ENCODE measurements at regions not wholly inside any gene's neighbourhood (a gene's known extent, or its start where the extent isn't known, plus 50 kb on each side); places are given as distances from the start of the nearest gene placed in this dataset.

DNA sequence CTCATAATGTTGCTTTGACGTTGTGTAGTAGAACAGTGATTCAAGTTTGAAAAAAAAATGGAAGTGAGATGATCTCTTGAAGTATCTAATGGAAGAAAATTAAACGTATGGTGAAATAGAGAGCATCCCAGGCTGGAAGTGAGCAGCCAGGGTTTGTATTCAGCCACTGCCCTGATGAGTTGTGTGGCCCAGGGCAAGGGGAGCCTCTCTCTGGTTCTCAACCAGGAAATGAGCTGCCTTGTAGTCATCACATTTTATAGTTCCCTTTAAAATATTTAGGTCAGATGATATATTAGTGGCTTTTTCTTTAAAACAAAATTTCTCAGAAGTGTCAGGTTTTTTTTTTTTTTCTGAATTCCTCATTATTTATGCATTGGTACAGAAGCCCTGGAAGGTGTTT lies 150.3 kb downstream of the GPAT3 start:
- intact Hi-C loops (cut with DNase I), result no loop called here
- Histone ChIP-seq H3K27ac (no peak overlapping the region), H3K36me3 (ENCODE audit: insufficient read depth in 1 of 2, low read depth in 1 of 2) (no peaks in the 10 kb centered on the region), H3K4me1 (no peaks in the 10 kb centered on the region), H3K4me3 (no peak overlapping the region), H3K9me3 (no peaks in the 10 kb centered on the region), H3K27me3 (ENCODE audit: insufficient read depth in 3 of 3, low read length in 2 of 3) (peaks cover 0 to under 1% (median 0%) of the 10 kb centered on the region in 3 donors)
- 54 to 73% (median 66%) methylated on average over 2 of the region's 2 CpGs for WGBS, 3 donors
- TF ChIP-seq, protein P1, sequence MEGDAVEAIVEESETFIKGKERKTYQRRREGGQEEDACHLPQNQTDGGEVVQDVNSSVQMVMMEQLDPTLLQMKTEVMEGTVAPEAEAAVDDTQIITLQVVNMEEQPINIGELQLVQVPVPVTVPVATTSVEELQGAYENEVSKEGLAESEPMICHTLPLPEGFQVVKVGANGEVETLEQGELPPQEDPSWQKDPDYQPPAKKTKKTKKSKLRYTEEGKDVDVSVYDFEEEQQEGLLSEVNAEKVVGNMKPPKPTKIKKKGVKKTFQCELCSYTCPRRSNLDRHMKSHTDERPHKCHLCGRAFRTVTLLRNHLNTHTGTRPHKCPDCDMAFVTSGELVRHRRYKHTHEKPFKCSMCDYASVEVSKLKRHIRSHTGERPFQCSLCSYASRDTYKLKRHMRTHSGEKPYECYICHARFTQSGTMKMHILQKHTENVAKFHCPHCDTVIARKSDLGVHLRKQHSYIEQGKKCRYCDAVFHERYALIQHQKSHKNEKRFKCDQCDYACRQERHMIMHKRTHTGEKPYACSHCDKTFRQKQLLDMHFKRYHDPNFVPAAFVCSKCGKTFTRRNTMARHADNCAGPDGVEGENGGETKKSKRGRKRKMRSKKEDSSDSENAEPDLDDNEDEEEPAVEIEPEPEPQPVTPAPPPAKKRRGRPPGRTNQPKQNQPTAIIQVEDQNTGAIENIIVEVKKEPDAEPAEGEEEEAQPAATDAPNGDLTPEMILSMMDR (IDR thresholded peaks at IDR 0.05), result no peak
- ATAC-seq, result no peak
- DNase-seq, result no peak

DNA sequence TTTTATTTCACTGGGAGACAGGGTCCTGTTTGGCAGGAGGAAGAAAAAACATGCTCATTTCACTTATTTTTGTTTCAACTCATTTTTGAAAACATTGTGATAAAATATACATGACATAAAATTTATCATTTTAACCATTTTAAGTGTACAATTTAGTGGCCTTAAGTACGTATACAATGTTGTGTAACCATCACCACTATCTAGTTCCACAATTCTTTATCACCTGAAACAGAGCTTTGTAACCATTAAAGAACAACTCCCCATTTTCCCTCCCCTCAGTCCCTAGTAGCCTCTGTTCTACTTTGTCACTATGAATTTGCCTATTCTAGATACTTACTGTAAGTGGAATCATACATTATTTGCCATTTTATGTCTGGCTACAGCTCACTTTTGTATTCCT lies 143.8 kb downstream of the GPAT3 start:
- no peaks in the 10 kb centered on the region for H3K36me3 ChIP-seq (ENCODE audit: insufficient read depth in 1 of 2, low read depth in 1 of 2)
- DNase-seq (no peak), ATAC-seq (no peak)
- no peaks in the 10 kb centered on the region for H3K4me1 ChIP-seq
- intact Hi-C loops (cut with DNase I), result no loop called here
- TF ChIP-seq, protein P1 (IDR thresholded peaks at IDR 0.05), result no peak
- peaks cover 0 to 4% (median 2%) of the 10 kb centered on the region in 3 donors for H3K27me3 ChIP-seq (ENCODE audit: insufficient read depth in 3 of 3, low read length in 2 of 3)
- H3K4me3 ChIP-seq, result no peak overlapping the region
- no peaks in the 10 kb centered on the region for H3K9me3 ChIP-seq
- 71 to 92% (median 85%) methylated on average over 1 of the region's 1 CpG for WGBS, 3 donors
- H3K27ac ChIP-seq, result no peak overlapping the region

DNA sequence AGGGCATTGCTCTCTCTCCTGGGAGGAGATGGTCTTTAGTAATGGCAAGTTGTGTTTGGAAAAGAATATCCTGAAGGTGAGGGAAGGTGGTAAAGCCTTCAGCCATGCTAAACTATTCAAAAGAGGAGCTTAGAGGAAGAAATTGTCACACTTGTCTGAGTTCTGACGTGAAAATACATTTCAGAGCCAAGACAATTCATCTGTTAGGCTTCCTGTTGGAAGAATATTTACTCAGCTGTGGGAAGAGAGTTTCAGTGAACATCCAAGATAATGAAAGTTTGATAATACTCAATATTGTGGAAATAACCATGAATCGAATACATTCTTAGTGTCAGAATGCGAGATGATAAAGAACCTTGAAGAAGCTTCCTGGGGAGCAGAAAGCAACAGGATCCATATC lies 143.3 kb downstream of the GPAT3 start:
- WGBS, 3 donors, result 61 to 62% (median 62%) methylated on average over 3 of the region's 3 CpGs
- Histone ChIP-seq H3K4me1 (no peaks in the 10 kb centered on the region), H3K27me3 (ENCODE audit: insufficient read depth in 3 of 3, low read length in 2 of 3) (peaks cover 0 to 4% (median 2%) of the 10 kb centered on the region in 3 donors), H3K36me3 (ENCODE audit: insufficient read depth in 1 of 2, low read depth in 1 of 2) (no peaks in the 10 kb centered on the region), H3K4me3 (no peak overlapping the region), H3K27ac (no peak overlapping the region), H3K9me3 (no peaks in the 10 kb centered on the region)
- DNase-seq (no peak), ATAC-seq (no peak)
- intact Hi-C loops (cut with DNase I), result no loop called here
- TF ChIP-seq, protein P1 (IDR thresholded peaks at IDR 0.05), result no peak

DNA sequence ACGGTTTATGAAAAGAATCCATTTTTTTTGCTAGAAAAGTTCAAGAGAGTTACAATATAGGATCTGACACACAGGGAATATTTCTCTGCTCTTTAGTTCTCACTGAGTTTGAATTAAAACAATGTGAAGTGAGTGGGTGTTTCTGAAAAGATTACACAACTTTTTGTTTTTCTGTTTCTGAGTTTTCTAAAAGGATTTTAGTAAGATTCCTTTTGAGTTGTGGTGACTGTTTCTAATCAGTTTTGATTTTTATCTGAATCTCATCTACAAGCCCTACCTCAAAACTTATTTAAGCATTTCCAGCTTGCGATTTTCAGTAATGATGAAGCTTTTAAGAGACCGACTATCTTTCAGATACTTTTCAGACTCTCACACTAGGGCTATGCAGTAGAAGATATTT lies 141.7 kb downstream of the GPAT3 start:
- Histone ChIP-seq H3K9me3 (no peaks in the 10 kb centered on the region), H3K27me3 (ENCODE audit: insufficient read depth in 3 of 3, low read length in 2 of 3) (peaks cover 0 to 4% (median 2%) of the 10 kb centered on the region in 3 donors), H3K4me1 (no peaks in the 10 kb centered on the region), H3K36me3 (ENCODE audit: insufficient read depth in 1 of 2, low read depth in 1 of 2) (no peaks in the 10 kb centered on the region), H3K27ac (no peak overlapping the region), H3K4me3 (no peak overlapping the region)
- intact Hi-C loops (cut with DNase I), result no loop called here
- no peak for DNase-seq
- 70 to 78% (median 78%) methylated on average over 3 of the region's 3 CpGs for WGBS, 3 donors
- ATAC-seq, result no peak
- TF ChIP-seq, protein P1 (IDR thresholded peaks at IDR 0.05), result no peak

DNA sequence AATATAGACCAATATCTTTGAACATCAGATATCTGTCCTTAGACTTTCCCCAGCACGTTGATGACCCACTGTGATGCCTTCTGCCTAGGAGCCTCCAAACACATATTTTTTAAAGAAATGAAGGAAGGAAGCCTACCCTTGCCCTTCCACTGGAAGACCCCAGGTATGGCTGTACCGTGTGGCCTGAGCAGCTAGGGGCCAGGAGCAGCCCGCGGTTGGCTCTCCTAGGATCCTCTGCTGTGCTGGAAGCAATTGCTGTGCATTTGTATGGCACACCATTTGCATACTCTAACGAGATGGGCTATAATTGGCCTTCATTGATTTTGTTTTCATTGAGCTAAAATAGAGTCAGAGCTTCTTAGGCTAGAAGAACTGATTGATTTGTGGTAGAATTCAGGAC lies 128.8 kb downstream of the GPAT3 start:
- ATAC-seq, result no peak
- Histone ChIP-seq H3K4me1 (no peaks in the 10 kb centered on the region), H3K4me3 (no peak overlapping the region), H3K9me3 (no peaks in the 10 kb centered on the region), H3K27me3 (ENCODE audit: insufficient read depth in 3 of 3, low read length in 2 of 3) (no peaks in the 10 kb centered on the region), H3K36me3 (ENCODE audit: insufficient read depth in 1 of 2, low read depth in 1 of 2) (no peaks in the 10 kb centered on the region), H3K27ac (no peak overlapping the region)
- no peak for DNase-seq
- intact Hi-C loops (cut with DNase I), result no loop called here
- TF ChIP-seq, protein P1 (IDR thresholded peaks at IDR 0.05), result no peak
- WGBS, 3 donors, result 67 to 86% (median 73%) methylated on average over 5 of the region's 5 CpGs

Measured in psoas muscle (tissue), 7 donors.